AG20443 (cell line): ENCODE measurements at regions not wholly inside any gene's neighbourhood (a gene's known extent, or its start where the extent isn't known, plus 50 kb on each side); places are given as distances from the start of the nearest gene placed in this dataset.

ENCODE experiments used
- DNase-seq: peaks from one replicate; pipeline ENCODE4 v3.0.0; 2012; ENCODE audit warnings: low spot score, mixed read lengths

DNA sequence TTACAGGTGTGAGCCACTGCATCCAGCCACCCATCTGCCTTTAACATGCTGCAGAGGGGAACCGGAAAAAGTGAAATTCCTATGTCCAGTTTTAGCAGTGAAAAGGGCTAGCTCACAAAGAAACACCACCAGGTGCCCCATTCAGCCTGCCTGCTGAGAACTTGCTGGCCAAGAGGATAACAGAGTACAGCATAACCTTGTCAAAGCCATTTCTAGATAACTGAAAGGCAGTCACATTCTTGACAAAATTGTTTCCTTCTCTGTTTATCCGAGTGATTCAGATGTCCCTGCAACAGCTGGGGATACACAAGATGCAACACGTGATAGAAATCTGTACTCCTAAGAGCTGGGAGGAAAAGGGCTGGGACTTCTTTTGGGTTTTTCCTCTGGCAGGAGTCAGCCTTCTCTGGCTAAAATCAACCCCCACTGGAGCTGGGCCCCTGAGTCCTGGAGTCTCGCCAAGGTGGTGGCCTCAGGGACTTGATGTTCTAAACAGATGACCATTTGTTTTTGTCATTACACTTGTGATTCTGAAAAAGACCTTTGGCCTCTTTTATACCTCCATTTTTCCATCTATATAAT is 505.4 kb downstream of the BCL11A start:
- DNase-seq = no peak

DNA sequence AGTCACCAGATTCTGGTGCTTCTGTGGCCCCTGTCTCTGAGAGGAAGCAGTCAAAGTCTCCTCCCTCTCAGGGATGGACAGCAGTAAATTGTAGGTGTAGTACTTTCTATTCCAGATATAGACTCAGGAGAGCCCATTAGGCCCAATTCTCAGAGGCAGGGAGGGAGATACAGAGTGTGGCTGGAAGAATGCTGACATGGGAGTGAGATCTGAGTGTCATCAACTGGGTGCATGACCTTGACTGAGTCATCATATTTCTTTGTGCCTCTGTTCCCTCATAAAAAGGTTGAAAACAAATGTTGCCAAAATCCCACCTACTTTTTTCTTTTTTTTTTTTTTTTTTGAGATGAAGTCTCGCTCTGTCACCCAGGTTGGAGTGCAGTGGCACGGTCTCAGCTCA is 506.1 kb downstream of the BCL11A start:
- DNase-seq = no peak

DNA sequence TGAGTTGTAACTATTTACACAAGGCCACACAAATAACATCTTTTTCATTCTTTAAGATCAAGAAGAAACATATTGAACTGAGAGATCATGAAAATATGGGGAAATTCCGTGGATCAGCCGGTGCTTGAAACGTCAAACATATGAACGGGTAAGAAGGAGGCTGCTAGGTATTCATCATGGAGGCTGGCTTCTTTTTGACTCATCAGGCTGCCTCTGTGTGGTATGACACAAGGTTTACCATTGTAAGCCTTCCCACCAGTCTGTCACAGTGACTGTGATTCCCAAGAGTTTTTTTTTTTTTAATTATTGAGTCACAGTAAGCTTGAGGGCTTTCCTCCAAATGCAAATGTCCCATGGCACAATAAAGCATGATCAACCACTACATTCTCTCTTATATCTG is 506.9 kb downstream of the BCL11A start:
- no peak for DNase-seq

DNA sequence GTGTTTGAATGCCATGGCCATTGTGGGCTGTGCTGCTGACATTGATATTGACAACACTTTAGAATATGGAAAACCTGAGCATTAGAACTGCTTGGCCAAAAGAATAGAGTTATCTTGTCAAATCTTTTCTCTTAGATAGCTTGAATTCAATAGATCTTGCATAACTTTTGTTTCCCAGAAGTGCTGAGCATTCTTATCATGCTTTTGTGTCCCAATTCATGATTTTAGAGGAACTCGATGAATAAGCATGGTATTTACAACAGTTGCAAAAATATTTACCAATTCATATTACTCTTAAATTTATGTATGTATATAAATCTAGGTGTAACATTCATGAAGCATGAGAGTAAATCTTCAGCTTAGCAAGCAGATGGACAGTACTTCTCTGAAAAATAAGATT is 508.0 kb downstream of the BCL11A start:
- DNase-seq = no peak

DNA sequence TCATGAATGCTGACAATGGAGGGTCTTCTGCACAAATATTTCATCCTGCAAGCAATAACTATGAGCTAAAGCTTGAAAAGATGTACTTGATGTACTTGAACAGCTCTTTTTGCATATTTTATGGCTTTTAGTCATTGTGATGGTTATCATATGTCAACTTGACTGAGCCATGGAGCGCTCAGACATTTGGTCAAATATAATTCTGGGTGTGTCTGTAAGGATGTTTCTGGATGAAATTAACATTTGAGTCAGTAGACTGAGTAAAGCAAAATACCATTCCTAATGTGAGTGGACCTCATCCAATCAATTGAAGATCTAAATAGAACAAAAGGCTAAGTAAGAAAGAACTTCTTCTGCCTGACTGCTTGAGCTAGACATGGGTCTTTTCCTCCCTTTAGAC is 509.0 kb downstream of the BCL11A start:
- DNase-seq = no peak

DNA sequence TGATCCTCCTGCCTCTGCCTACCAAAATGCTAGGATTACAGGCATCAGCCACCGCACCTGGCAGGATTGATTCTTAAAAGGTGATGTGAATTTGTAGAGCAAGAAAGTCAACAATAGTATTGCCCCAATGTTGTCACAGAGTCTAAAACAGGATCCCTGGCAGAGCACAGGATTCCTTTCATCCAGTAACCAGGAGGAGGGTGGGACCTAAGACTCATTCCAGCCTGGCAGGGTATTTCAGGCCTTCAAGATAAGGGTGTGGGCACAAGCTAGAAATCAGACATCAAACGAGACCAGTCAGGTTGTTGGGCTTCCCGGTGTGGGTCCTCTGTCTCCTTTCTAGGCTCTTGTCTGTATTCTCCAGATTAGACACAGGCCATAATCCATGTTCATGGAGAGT is 511.4 kb downstream of the BCL11A start:
- no peak for DNase-seq

DNA sequence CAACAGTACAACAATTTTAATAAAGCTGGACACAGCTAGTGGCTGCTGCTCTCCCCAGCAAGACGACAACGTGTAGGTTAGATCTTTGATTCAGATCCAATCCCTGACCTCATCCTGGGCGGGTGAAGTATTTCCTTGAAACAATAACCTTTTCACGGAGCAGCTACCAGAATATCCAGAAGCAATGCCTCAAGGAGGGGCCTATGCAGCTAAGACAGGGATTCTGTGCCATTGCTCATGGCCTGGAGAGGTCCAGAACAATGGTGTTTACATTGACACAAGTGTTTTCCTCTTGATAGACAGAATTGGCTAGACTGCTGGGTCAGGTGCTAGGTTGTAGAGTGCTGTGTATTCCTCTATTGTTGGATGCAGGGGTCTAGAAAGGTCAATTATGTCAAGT is 520.1 kb downstream of the BCL11A start:
- no peak for DNase-seq

DNA sequence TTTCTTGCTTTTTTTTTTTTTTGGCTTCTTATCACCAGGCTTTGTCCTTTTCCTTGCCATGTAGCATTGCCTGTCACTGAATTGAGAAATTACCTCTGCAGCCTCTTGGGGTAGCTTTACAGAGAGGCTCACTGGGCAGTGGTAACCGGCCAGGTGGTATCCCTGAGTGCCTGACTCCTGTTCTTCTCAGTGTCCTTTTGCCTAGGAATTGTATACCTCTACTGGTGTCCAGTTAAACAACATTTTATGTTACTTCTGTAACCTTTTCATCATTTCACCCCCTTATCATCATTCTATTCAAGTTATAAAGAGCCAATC is 523.9 kb downstream of the BCL11A start:
- DNase-seq = no peak

DNA sequence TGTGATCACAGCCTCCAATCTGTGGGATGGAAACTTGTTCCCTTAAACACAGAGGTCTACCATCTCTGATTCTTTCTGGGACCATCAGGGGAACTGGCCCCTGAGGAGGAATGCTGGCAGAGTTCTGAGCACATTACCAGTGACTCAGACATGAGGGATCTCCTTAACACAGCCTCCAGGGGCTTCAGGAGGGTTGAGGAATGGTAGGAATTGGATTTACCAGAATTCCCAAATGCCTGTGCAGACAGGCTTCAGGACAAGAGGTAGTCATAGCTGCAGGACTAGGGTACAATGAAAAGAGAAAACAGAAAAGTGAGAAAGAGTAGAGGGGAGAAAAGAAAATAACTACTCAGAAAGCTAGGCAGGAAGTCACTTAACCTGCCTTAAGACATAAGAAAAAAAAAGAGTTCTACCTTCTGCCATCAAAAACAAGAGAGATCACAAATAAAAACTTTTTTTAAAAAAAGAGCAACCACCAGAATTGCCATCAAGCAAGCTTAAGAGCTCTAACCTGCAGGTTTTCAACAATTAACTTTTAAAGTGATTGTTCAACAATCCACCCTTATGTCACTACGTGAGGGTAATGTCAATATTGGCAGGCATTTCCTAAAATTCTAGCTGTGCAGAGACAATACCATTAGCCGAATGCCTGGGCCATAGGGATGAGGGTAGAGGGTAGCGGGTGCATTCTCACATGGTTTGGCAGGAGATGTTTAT is 524.4 kb downstream of the BCL11A start:
- DNase-seq = no peak

DNA sequence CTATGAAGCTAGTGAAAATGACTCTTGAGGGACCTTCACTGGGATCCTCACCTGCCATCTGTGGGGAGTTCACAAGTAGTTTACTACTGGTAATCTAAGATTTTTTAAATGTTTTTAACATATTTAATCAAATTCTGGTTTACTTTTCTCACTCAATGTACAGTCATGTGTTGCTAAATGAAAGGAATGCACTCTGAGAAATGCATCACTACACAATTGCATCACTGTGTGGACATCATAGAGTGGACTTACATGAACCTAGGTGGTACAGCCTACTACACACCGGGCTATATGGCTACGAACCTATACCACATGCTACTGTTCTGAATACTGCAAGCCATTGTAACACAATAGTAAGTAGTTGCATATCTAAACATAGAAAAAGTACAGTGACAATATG is 528.0 kb downstream of the BCL11A start:
- DNase-seq = no peak

DNA sequence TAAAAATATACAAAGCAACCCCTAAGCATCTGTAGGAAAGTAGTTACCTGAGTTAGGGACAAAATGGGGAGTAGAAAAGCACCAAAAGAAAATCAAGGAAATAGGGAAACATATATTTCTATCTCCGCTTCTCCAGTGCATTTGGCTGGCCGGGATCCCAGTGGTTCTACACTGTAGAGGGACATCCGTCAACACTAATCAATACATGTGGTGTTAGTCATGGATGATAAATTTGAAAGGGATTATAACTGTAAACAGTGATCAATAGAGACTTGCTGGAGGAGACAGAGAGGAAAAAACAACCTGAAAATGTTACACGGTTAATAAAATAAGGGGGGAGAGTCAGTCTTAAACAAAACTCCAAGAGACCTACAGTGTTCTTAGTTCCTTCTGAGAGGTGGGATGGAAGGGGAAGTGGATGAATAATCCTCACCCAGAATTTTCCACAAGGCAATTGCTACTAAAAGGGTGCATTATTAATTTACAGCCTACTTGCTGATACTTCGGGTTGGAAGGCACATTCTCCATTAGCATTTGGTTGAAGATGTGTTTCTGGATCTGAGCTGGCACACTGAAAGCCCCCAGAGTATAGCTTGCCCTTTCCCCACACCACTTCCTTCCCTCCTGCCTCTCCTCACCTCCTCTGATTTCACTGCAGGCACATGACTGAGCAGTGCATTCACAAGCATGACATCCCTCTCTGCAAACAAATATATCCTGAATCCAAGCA is 530.0 kb downstream of the BCL11A start:
- DNase-seq = no peak

DNA sequence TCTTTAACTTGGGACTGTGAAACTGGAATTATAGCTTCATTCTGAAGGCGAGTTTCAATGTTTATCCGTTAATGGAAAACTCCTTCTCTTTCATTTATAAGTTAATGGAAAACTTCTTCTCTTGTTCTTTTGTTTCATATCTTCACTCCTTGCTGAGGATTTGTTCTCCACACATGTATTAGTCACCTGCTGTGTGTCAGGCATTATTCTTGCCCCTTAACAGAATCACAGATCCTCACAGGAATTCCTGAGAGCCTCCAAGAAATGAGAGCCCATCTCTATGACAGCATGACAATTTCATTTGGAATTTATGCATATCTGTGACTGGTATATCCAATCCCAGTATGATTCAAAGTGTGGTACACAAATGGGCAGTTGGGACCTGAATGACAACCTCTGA is 545.8 kb downstream of the BCL11A start:
- no peak for DNase-seq

DNA sequence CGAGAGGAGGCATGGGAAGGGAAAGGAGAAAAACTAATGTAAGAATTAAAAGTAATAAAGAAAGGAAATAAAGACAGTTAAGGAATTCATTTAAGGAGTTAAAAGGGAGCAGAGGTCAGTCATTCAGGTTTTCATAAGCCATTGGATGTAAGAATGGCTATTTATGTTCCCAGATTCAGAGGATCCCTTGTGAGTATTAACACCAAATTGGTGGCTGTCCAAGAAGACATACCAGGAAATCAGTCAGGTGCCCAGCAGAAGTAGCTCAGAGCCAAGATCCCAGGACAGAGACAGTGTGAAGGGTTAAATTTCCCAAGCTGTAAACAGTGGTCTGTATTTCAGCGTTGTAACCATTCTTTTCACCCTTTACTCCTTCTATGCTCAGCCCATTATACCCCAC is 550.4 kb downstream of the BCL11A start:
- no peak for DNase-seq

DNA sequence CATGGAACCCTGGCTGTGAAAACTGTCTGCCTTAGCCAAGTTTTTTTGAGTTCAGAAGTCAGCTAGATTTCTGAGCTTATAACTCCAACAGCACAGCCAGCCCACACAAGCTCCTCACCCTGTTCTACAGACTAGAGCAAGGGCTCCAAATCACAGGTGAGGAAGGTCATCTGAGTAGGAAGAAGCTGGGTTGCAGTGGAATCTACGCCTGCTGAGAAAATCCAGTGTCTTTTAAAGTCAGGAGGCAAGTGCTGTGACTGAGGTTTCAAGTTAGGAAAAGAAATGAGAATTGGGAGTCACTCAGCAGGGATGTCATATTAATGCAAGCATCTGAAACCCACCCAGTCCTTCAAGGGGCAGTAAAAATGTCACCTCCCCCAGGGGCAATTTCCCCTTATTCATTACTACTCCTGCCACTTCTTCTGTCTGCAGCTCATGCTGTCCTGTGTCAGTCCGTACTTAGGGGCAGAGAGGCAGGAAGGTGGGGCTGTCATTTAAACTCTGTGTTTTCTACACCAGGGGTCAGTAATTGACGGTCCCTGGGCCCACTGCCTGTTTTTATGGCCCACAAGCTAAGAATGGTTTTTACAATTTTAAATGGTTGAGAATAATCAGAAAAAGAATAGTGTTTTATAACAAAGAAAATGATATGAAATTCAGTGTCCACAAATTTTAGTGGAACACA is 551.1 kb downstream of the BCL11A start:
- DNase-seq = no peak

DNA sequence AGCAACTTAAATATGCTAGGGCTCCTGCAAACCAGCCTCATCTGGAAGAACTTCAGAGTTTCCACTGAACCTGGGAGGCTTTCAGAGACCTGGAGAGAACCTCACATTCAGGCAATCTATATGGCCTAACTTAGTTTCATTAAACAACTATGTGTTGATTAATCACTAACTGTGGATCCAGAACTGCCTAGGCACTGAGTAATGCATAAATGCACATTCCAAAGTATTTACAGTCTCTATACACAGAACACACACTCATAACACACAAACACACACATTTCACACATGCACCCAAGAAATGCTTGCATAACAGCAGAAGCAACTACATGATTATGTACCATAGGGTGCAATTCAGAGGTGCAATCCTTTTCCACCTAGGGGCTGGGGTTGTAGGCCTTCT is 552.8 kb downstream of the BCL11A start:
- DNase-seq = no peak

DNA sequence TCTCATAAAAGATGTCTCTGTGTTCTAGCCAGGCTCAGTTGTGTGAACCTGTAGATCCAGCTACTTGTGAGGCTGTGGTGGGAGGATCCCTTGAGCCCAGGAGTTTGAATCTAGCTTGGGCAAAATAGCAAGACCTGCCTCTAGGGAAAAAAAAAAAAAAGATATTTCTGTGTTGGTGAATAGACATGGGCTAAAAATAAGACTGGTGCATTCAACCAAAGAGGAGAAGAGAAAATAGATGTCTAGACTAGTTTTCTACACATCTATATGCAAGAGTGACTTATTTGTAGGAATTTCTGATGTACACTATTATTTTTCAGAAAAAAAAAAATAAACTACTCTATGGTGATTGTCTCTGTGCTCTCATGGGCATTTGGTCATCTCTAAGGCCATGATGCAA is 555.1 kb downstream of the BCL11A start:
- no peak for DNase-seq

DNA sequence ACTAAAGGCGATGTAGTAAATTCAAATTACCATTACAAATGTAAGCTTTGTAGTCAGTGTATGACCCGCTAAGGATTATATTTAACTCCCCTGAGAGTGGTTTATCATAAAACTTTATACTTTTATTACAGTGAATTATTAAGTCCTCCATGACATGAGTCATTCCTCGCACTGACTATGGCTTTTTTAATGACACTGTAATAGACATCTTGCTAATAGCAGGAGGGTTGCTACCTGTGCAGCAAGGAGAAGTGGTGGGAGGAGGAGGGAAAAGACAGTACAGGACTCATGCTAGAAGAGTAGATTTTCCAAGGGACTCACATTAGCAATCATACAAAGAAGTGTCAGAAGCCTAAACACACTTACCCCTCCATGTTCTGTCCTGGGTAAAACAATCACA is 556.1 kb downstream of the BCL11A start:
- DNase-seq = no peak

DNA sequence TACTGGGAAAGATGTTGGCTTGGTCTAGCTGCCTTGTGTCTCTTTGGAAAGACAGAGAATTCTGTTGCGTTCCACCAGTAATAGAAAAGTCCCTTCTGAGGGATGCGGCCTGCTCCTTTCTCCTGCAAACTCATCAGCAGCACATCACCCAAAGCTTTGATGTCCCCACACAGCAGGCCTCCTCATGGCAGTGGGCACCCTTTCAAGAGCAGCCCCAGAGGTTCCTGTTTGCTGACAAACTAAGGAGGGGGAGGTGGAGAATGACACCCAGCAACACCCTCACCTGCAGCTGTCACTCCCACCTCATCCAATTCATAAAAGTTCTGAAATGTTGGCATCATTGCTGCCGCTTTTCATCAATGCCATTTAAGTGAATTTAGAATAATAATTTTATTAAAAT is 556.6 kb downstream of the BCL11A start:
- DNase-seq = no peak

DNA sequence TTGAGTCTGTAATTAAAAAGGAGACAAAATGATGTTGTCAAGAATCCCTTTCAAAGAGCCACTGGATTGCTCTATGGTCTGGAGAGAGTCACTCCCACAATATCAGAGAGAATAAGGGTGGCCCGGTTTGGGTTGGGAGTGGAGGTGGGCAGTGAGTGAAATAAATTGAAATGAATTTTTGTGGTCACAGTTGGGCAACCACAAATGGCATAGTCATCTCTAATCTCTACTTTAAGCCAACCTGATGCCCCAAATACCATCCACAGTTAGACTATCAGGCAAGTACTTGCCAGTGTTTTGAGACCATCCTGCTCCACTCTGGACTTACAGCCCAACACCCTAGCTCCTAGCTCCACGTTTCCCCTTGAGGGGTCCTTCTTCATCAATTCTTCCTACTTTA is 559.7 kb downstream of the BCL11A start:
- DNase-seq = no peak

DNA sequence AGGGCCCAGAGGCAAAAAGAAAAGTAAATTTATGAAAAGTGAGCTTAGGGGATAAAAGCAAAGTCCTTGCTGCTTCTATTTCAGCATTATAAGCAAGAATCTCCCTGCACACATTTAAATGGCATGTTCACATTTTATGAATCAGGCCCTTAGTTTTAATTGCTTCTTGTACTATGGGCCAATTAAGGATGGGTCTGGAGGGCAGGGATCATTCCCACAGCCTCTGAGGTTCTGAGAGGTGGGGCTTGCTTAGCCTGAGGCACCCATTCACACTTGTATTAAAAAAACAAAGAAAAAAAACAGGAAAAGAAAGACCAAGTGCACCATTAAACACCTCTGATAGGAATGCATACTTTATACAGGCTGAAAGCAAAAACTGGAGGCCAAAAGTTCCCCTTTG is 565.1 kb downstream of the BCL11A start:
- no peak for DNase-seq

DNA sequence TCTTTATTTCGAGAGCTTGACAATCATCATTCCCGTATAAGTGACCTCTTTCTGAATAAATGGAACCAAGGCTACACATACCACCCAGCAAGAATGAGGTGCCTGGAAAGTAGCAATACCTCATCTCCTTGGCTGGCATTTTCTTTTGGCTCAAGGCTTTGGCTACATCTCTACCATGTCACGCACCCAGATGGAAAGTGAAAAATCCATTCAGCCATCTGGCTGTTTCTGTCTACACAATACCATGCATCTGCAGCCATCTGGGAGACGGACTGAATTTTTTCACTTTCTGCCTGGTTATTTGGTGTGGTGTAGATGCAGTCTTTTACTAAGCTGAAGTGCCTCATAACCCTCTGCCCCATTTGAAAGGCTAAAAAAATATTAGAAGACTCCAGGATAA is 566.9 kb downstream of the BCL11A start:
- no peak for DNase-seq

DNA sequence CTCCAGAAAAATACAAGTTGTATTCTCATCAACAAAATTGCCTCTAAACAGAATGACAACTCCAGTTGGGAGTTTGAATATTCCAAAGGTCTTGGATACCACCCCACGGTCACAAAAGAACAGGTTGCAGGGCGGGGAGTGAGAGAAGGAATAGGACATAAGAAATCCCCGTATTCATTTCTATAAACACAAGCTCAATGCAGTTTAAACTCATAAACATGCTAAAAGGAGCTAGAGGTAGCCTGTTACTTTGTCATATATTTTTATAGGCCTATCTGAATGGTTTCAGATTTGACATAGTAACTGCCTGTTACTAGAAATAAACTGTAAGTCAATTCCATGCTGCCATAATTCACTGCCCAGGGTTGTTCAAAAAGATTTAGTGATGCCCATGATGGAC is 567.5 kb downstream of the BCL11A start:
- DNase-seq = no peak

DNA sequence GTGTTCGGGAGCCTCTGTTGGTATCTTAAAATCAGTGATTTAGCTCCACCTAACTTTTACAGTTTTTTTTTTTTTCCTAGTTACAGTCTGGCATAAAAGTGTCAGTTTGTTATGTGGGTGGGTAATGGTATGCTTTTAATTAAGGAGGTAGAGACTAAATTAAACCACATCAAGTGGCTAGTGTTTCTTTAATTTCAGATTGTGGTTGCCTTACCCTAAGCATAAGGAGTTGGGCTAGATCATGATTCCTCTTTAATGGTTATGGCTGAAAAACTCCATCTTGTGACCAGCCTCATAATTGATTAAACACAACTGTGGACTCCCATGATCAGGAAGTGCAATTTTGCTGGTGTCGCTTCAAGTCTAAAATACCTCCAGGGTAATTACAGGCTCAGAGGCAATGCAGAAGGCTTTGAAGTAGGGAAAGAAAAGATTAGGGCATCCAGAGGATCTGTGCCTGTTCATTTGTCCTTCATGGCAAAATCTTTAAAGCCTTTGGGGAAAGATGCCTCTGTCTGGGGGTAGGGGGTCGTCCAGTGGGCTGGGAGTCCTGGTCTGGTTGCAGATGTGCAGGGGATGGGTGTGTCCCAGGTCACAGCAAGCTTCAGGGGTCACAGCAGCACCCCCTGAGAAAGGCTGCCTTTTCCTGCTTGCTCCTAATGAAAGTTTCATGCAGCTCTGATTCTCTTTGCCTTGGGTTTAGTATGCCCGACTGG is 579.2 kb downstream of the BCL11A start:
- no peak for DNase-seq
